Renal cortex interstitium (tissue), 11 donors: ENCODE measurements at regions not wholly inside any gene's neighbourhood (a gene's known extent, or its start where the extent isn't known, plus 50 kb on each side); places are given as distances from the start of the nearest gene placed in this dataset.

Experiments used
- DNase-seq, 11 donors: peaks; one replicate each; pipeline ENCODE4 v3.0.0-alpha.2; 2013; ENCODE audit warnings: low read depth in 9 of 11, low spot score in 4 of 11; ENCODE audit errors: extremely low read depth in 1 of 11

- no peak for DNase-seq
These were observed 290.1 kb downstream of the MFSD1 start for GRCh38 chr3:159091936-159092335.

- DNase-seq = no peak
These were observed 300.1 kb downstream of the MFSD1 start for GRCh38 chr3:159102001-159102400.

GRCh38 chr3:159112724-159113123, 310.9 kb downstream of the MFSD1 start:
- no peak for DNase-seq

GRCh38 chr3:159113221-159113875, 311.5 kb downstream of the MFSD1 start:
- DNase-seq = no peak

- no peak for DNase-seq
These were observed 312.7 kb downstream of the MFSD1 start for GRCh38 chr3:159114582-159114981.

GRCh38 chr3:159123877-159124276, 322.0 kb downstream of the MFSD1 start:
- DNase-seq = no peak

- no peak for DNase-seq
These were observed 324.6 kb downstream of the MFSD1 start for GRCh38 chr3:159126261-159127020.

- DNase-seq = no peak
These were observed 325.2 kb downstream of the MFSD1 start for GRCh38 chr3:159127021-159127392.

- DNase-seq = no peak
These were observed 326.8 kb downstream of the MFSD1 start for GRCh38 chr3:159128628-159129027.

- no peak for DNase-seq
These were observed 328.3 kb downstream of the MFSD1 start for GRCh38 chr3:159130108-159130507.

- no peak for DNase-seq
These were observed 329.5 kb downstream of the MFSD1 start for GRCh38 chr3:159131376-159131775.

- no peak for DNase-seq
These were observed 336.1 kb downstream of the MFSD1 start for GRCh38 chr3:159137949-159138348.

- peak in 3 of 11 donors; percentile 4 to 18 (median 15) for DNase-seq
These were observed 337.5 kb downstream of the MFSD1 start for GRCh38 chr3:159139326-159139725.

GRCh38 chr3:159144472-159144871, 342.6 kb downstream of the MFSD1 start:
- DNase-seq = no peak

- DNase-seq = peak in 2 of 11 donors; percentile 5 to 12
These were observed 343.0 kb downstream of the MFSD1 start for GRCh38 chr3:159144891-159145290.

GRCh38 chr3:159146392-159146791, 344.5 kb downstream of the MFSD1 start:
- no peak for DNase-seq

- no peak for DNase-seq
These were observed 345.1 kb downstream of the MFSD1 start for GRCh38 chr3:159146856-159147435.

- no peak for DNase-seq
These were observed 346.0 kb downstream of the MFSD1 start for GRCh38 chr3:159147813-159148212.

- no peak for DNase-seq
These were observed 346.6 kb downstream of the MFSD1 start for GRCh38 chr3:159148466-159148865.

GRCh38 chr3:159149131-159149530, 347.3 kb downstream of the MFSD1 start:
- DNase-seq = no peak
